ENCODE measurements at regions not wholly inside any gene's neighbourhood (a gene's known extent, or its start where the extent isn't known, plus 50 kb on each side); places are given as distances from the start of the nearest gene placed in this dataset.
"Not testable (repeated sequence)": the region's sequence is repeated elsewhere in the genome, so short reads cannot be mapped to it uniquely, and the experiment has no call there.

DNA sequence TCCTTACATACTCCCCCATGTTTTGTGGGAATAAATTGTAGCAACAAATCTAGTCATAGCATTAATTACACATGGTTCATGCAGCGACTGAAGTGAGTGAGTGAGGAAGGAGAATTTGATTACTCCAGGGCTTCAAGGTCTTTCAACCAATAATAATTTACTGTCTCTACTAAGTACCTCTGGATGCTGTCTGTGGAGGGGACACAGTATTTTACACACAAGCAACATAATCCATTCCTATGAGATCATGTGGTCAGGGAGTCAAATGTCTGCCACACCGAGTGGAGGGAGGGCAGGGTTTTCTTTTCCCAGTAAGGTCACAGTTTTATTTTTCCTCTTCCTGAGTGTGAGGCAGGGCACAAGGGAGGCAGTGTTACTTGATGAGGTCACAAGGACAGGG lies 334.7 kb upstream of the CELF4 start:
- no peak for DNase-seq

DNA sequence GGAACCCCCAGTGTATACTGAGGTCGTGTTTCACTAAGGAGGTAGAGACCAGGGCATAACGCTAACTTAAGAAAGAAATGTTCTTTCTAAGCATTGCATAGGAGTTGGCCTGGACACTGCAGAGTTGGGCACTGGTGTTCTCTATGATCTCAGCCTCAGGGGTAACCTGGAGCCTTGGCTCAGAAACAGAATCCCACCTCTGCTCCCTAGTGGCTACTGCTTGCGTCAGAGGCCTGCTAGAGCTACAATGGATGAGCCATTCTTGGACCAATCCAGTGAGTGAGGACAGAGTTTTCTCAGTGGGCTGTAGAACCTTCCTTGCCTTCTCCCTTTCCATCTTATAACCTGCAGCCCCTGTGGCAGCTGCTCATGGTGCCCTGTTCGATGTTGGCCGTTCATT lies 324.4 kb upstream of the CELF4 start:
- no peak for DNase-seq

DNA sequence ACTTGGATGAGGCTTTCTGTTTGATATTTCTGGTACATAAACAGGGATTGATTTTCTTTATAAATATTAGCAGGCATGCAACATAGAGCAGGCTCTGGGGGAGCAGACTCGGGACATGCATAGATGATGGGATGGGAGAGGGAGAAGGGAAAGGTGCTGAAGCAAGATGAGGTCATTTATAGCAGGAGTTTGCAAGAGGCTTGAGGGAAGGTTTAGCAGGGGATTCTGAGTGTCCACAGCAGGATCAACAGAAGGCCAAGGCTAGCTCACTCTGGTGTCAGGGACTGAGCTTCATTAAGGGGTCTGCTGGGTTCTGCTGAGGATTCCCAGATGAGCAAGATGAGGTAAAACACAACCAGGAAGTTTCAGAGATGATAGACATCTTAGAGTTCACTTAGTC lies 309.1 kb upstream of the CELF4 start:
- DNase-seq, result no peak

DNA sequence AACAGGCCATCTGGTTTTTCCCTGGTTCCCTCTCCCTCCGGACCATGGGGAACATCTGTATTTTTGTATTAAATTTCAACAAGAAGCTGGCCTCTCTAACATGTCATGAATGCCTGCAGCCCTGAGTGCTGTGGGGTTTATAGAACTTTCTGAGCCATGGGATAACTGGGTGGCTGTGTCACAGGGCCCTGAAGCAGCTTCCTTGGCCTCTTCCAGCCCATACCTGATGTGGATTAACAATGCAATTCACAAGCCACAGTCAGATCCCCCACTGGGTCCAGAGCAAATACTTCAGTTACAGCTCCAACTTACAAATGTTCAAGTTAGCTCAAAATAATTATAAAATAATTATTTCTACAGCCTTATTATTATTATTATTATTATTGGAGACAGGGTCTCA lies 307.8 kb upstream of the CELF4 start:
- no peak for DNase-seq

DNA sequence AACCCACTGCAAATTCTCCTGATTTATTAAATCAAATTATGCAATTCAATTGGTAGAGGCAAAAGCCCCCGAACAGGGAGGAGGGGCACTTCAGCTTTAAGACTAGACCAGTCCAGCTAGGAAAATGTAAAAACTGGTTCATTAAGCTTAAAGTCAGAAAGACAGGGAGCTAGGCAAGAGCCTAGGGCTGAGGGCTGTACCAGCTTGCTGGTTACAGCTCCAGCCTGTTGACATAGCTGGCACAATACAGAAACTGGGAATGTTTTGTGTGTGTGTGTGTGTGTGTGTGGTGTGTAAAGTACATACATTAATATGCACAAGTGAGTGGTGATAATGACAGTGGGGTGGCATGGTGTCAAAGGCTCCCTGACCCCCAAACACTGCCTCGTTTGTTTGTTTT lies 307.0 kb upstream of the CELF4 start:
- no peak for DNase-seq

DNA sequence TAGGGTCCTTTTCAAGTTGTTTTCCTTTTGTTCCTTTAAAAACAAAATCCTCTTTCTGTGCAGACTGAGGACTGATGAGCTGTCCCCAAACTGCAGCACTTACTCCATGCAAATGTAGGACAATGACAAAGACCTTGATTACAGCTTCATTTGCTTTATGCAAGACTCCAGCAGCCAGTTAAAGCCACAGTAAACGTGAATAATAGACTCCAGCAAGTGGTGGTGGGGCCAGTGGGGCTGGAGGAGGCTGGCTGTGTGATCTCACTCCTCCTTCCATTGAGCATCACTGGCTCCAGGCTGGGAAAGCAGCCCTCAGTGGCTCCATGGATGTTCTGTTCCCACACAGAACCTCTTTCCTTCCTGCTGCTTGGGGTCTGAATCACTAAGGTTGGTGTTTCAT lies 306.0 kb upstream of the CELF4 start:
- no peak for DNase-seq

DNA sequence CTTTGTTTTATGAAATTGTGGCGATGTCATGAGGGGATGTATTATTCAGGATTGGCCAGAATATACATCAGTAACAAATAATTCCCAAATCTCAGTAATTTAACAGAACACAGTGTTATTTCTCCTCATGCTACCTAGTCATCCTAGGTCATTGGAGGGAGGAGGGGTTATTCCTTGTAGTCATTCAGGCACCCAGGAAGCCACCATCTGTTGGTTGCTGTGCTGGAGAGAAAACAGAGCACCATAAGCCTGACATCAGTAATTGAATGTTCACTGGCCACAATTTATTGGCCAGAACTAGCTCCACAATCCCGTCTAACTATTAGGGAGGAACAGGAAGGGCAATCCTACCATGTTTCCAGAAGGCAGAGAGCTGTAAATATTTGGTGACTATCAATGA lies 303.5 kb upstream of the CELF4 start:
- no peak for DNase-seq

DNA sequence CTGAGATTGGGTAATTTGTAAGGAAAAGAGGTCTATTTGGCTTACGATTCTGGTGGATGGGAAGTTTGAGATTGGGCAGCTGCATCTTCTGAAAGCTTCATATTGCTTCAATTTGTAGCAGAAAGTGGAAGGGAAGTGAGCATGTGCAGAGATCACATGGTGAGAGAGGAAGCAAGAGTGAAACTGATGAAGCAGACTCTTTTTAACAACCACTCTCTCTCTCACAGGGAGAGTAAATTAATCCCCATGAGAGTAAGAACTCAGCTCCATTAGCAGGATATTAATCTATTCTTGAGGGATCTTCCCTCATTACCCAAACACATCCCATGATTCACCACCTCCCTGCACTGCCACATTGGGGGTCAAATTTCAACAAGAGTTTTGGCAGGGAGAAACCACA lies 298.5 kb upstream of the CELF4 start:
- no peak for DNase-seq

DNA sequence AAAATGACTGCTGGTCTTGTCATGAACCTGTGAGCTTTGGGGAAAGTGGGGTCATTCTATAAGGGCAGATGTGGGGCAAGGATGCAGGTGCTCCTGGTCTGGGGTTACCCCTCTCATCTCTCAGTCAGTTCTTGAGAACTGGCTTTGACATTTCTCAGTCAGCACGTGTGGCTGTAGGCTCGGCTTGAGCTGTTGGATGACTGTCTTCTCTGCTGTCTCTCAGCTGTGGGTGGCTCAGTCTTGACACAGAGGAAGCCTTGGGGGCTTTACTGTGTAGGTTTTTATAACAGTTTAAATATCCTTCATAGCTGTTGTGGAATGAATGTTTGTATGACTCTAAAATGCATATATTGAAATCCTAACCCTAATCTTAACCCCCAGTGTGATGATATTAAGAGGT lies 296.4 kb upstream of the CELF4 start:
- no peak for DNase-seq

DNA sequence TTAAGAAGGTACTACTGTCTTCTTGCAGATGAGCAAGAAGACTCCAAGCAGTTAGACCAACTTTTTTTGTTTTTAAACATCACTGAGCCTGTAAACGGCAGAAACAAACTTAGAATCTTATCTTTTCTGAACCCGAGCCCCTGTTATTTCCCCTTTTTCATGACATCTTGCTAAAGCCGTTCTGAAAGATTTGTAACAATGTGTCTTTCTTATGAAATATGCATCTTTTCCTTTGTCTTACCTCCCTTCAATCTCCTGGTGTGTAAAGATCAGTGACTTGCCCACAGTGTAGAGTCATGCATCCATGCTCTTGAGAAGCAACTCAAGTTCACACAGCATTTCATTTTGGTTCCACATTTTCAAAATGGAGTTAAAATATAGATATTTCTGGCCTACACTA lies 288.8 kb upstream of the CELF4 start:
- DNase-seq, result no peak

DNA sequence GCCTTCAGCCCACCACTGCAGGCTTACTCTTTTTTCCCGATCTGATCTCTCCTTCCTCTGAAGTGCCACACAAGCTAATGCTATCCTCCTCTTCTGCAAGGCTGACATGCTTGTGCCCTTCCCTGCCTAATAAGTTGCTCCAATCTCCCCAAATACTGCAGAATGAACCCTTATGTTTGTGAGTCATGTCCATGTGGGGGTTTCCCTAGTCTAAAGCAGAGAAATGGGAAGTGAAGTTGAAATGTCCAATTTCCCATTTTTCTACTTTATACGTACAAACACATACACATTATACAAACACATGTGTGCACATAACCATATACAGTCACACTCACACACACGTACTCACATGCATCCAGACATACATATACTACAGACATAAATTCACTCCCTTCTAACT lies 288.1 kb upstream of the CELF4 start:
- DNase-seq, result no peak

DNA sequence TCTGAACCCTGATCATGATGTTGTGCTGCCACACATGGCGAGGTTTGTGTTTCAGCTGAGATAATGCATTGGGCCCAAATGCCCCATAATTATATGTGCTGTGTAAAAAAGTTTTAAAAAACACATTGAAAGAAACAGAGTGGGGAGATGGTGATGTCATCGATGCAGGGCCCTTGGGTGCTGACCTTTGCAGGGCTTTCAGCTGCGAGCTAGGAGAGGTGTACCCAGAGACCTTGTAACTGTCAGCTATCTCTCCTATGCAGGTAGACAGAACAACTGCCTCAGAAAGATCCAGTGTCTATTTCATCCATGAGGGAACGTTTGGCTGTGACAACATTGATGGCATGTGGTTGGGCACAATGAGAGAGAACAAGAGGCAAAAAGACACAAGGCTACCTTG lies 286.9 kb upstream of the CELF4 start:
- DNase-seq, result no peak

DNA sequence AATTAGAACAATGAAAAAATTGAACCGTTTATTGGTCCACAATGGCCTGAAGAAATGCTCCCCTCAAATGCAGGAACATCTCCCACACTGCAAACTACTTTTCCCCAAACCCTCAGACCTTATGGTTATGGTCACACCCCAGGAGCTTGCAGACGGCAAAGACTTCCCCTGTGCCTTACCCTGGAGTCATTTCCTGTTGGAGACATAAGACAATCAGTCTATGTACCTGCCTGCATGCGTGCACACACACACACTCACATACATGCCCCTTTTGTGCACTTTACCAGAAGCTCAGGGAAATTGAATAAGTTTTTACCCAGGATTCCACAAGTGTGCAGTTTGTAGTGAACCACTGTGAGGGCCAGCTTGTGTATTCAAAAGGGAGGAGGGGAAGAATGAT lies 281.9 kb upstream of the CELF4 start:
- DNase-seq, result no peak

DNA sequence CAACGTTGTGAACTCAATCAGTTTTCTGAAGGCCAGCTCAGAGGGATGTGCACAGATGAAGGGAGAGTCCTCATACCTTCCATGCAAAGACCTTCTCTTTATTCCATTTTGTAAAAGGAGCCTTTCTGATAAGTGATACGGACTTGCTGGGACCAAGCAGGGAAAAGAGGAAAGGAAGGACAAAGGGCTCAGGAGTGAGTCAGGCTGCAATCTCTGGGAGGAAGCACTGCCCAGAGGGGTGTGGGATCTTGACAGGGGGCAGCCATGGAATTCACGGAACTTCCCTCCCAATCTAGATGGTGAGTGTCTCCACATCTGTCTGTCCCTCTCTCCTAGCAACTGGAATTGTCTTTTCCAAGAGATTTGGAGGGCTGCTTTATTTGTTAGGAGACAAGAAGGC lies 281.4 kb upstream of the CELF4 start:
- DNase-seq, result no peak

DNA sequence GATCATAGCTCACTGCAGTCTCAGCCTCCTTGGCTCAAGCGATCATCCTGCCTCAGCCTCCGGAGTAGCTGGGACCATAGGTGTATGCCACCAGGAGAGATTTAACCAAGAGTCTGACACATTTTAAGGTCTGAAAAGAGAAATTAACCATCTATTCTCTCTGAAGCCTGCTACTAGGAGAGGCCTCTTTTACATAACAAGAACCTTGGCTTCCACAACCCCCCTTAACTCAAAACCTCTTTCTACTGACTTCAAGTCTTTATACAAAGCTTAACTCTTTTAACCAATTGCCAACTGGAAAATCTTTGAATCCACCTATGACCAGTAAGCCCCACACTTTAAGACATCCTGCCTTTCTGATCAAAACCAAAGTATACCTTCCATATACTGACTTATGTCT lies 279.9 kb upstream of the CELF4 start:
- DNase-seq, result no peak

DNA sequence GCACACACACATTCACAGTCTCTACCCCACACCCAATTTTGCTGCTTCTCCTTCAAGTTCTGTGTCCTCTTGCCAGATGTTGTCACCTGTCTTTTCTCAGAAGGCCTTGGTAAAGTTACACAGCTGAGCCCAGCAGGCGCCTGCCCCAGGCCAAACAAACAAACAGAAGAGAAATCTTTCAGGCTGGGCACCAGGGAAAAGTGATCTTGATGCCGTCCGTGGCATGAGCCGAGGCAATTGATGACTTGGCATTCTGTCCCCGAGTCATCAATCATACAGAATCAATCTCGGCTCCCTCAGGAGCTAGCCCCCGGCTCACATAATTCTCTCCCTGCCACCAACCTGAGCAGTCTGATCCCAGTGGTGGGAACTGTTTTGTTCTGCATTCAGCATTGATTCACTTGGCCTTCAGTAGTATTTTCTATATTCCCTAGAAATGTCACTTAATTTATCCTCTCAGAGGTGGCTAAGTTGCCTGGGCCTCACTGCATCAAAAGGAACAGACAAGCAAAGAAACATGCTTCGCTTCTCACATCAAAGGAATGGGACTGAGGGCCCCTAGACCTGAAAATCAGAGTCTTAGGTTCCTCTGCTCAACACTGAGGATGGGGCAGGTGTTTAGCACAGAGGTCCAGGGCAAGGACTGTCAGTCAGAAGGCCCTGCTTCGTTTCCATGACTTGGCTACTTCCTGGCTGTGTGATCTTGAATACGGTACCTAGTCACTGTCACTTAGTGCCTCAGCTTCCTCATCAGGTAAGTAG lies 278.8 kb upstream of the CELF4 start:
- no peak for DNase-seq

DNA sequence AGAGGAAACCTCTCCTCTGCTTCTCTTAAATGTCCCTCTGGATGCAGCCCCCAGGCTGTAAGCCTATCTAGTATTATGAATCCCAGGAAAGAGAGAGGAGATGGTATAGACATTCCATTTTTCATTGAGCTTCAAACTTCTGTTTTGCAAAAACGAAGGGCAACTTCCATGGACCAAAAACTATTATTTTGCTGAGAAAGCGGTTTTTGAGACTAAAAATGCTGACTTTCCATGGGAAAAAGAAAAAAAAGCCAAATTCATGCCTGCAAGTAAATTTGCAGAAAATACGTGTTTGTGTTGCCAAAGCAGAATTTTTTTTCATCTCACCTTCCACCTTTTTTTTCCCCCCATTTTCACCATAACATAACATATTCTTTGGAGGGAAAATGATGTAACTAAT lies 272.5 kb upstream of the CELF4 start:
- no peak for DNase-seq

DNA sequence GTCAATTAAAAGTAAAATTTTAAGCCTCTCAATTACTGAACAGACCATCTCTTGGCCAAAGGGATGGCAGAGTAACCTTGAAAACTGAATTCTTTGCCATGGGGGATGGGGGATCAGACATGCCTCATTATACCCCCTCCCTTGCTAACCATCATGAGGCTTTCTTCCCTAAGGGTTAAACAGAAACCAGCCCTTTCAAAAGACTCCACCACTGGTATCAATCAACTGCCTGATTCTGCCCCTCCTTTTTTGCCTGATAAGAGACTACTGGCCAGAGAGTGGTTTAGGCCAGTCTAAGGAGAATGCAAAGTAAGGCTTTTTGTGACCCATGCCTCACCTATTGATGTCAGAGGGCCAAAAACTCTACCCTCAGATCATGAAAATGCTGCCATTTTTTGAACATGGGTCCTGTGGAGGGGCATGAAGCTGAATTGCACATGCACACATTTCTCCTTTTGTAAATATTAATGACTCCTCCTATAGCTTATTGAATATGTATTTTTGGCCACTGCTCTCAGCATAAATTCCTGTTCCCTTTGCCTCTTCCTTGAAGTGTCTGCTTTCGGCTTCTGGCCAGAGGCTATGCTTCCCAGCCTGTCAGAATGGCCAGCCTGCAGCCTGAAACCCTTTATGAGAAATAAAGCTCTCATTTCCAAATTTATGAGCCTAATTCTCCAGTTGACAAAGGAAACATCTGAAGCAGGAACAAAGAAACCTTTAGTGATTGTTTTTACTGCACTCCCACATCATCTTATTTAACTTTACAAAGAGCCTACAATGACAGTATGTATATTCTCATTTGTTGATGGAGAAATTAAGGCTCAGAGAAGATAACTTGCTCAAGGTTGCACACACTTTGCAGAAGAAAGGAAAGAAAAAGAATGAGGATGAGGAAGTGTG lies 270.7 kb upstream of the CELF4 start:
- DNase-seq, result no peak

DNA sequence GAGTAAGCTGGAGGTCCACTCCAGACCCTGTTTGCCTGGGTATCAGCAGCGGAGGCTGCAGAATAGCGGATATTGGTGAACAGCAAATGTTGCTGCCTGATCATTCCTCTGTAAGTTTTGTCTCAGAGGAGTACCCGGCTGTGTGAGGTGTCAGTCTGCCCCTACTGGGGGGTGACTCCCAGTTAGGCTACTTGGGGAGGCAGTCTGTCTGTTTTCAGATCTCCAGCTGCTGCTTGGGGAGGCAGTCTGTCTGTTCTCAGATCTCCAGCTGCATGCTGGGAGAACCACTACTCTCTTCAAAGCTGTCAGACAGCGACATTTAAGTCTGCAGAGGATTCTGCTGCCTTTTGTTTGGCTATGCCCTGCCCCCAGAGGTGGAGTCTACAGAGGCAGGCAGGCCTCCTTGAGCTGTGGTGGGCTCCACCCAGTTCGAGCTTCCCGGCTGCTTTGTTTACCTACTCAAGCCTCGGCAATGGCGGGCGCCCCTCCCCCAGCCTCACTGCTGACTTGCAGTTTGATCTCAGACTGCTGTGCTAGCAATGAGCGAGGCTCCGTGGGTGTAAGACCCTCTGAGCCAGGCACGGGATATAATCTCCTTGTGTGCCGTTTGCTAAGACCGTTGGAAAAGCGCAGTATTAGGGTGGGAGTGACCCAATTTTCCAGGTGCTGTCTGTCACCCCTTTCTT lies 266.6 kb upstream of the CELF4 start:
- not testable (repeated sequence) for DNase-seq

DNA sequence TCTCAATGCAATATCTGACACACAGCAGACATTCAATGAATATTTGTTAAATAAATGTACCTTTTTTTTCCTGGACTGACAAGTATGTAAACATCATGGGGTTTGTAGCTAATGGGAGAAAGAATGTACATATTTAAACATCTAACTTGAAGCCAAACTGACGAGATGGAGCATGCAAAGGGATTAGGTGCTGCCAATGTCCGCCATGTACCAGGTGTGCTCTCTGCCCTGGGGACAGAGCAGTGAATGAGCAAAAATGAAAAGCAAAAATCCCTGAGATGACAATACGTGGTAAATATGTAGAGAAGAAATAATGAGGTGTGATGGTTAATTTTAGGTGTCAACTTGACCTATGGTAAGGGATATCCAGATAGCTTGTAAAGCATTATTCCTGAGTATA lies 247.4 kb upstream of the CELF4 start:
- DNase-seq, result no peak

DNA sequence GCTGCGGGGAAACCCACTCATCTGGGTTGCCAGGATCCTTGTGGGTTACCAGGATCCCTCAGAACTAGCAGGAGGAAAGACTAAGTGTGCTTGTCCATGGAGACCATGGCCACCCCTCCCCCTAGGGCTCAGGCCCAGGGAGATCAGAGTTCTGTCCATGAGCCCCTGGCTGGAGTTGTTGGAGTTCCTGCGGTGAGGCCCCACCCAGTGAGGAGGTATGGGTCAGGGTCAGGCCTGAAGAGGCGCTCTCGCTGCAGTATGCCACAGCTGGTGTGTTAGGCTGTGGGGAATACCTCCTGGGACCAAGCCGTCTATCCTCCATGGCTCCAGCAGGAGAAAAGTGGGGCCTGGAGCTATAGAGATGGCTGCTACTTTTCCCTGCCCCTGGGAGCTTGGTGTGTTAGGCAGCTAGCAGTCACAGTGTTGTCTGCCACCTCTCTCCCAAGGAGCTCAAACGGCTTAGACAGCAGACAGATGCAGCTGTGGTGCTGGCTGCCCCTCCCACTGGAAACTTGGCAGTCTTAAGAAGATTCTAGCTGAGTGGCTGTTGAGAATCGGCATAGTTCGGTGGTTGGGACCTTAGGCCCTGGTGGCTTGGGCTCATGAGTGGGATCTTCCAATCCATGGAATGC lies 240.3 kb upstream of the CELF4 start:
- DNase-seq, result no peak

DNA sequence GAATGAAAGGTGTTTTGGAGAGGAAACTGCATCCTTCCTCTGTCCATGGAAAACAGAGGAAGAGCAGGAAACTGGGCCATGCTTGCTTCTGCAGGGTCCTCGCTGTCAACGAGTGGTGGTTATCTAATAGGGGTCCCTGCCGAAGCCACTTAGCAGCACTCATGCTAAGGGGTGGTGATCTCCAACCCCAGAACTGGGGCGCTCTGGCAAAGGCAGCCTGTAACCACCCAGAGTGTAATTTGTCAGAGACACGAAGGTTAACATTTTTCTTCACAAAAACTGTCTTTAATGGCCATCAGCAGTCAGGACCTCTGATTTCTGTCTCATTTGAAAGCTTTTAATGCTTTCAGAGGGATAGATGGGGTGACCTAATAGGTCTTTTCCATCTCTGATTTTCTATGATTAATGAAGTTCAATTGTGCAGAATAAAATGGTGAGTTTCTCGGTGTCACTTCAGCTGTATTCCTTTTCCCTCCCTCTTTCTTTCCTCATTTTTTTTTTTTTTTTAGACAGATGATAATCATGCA lies 231.3 kb upstream of the CELF4 start:
- no peak for DNase-seq

DNA sequence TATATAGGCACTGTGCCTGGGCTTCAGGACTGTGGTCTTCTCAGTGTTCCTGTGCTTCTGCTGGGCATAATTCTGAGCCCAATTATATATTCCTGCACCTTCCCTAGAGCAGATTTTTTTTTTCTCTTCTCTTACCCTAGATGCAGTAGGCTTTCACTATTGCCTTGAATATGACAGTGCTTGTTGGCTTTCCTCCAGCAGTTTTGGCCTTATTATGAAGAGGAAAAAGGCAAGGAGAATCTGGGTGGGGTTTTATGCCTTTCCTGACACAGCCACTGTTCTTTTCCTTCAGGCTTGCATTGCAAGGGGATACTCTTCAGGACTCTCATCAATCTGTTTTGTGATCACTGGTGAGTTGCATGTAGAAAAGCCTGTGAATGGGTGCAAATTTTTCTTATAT lies 221.9 kb upstream of the CELF4 start:
- no peak for DNase-seq

Measured in hippocampal formation (tissue), 2 donors.